ENCODE measurements at regions not wholly inside any gene's neighbourhood (a gene's known extent, or its start where the extent isn't known, plus 50 kb on each side); places are given as distances from the start of the nearest gene placed in this dataset.
"Not testable (repeated sequence)": the region's sequence is repeated elsewhere in the genome, so short reads cannot be mapped to it uniquely, and the experiment has no call there.

- no peak for DNase-seq (ENCODE audit: low read depth, low spot score)
- no peak overlapping the region for H3K4me3 ChIP-seq (ENCODE audit: low read length)
Observed at GRCh38 chr7:109638321-109638720, 1068.6 kb downstream of the DNAJB9 start.

DNA sequence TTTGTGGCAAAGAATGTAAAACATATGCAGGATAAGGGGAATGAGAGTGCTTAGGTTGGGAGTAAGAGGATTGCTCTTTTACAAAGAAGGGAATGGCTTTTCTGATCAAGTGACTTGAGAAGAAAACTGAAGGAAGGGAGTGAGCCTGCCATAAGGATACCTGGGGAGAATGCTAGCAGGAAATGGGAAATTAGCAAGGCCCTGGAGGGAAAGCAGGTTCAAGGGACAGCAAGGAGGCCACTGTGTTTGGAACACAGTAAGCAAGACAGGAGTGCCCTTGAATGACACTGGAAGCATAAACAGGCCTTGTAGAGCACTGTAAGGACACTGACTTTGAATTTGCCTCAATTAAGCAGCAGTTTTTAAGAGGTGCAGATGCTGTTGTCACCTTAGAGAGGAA is 1069.9 kb downstream of the DNAJB9 start:
- H3K4me3 ChIP-seq (ENCODE audit: low read length) = no peak overlapping the region
- no peak for DNase-seq (ENCODE audit: low read depth, low spot score)

GRCh38 chr7:109641445-109641844 is 1071.8 kb downstream of the DNAJB9 start:
- no peak overlapping the region for H3K4me3 ChIP-seq (ENCODE audit: low read length)
- DNase-seq (ENCODE audit: low read depth, low spot score) = no peak

GRCh38 chr7:109646124-109646523 is 1076.5 kb downstream of the DNAJB9 start:
- no peak overlapping the region for H3K4me3 ChIP-seq (ENCODE audit: low read length)
- DNase-seq (ENCODE audit: low read depth, low spot score) = no peak

- not testable (repeated sequence) for DNase-seq (ENCODE audit: low read depth, low spot score); H3K4me3 ChIP-seq (ENCODE audit: low read length)
Observed at GRCh38 chr7:109646594-109646993, 1076.9 kb downstream of the DNAJB9 start.

DNA sequence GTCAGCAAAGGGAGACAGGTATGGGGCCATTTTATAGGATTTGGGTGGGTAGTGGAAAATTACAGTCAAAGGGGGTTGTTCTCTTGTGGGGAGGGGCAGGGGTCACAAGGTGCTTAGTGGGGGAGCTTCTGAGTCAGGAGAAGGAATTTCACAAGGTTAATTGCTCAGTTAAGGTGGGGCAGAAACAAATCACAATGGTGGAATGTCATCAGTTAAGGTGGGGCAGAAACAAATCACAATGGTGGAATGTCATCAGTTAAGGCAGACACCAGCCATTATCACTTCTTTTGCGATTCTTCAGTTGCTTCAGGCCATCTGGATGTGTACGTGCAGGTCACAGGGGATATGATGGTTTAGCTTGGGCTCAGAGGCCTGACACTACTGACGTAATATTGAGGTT is 1077.6 kb downstream of the DNAJB9 start:
- H3K4me3 ChIP-seq (ENCODE audit: low read length); DNase-seq (ENCODE audit: low read depth, low spot score): not testable (repeated sequence)

DNA sequence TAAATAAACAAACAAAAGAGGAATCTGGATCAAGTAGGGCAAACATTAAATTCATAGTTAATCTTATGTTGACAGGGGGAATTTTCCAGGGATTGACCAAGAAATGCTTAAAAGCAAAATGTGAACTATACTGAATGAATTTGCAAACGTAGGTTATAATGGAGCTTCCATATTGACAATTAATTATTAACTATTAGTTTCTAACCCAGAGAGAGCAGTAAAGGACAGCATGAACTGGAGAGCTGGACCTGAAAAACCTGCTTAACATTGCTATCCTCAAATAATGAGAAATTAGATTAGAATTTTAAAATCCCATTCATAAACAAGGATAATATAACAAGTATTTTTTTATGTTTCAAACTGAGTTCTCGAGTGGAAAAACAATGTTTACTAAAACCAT is 1089.6 kb downstream of the DNAJB9 start:
- DNase-seq (ENCODE audit: low read depth, low spot score) = no peak
- no peak overlapping the region for H3K4me3 ChIP-seq (ENCODE audit: low read length)

DNA sequence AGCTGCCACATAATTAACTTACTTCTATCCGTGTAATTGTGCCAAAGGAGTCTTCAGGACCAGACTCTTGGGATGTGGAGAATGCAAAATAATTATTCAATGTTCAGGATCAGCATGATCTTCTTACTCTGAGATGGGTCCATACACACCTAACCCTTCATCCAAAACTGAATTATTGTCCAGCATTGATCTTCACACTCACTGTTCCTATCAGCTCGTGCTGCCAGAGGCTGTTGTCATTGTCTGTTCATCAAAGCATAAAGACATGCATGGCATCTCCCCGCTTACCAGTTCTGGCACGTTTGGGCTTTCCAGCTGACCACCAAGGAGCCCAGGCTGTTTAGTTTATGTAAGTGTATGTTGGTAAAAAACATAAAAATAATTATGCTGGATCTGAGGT is 1090.7 kb downstream of the DNAJB9 start:
- DNase-seq (ENCODE audit: low read depth, low spot score) = no peak
- H3K4me3 ChIP-seq (ENCODE audit: low read length) = no peak overlapping the region

DNA sequence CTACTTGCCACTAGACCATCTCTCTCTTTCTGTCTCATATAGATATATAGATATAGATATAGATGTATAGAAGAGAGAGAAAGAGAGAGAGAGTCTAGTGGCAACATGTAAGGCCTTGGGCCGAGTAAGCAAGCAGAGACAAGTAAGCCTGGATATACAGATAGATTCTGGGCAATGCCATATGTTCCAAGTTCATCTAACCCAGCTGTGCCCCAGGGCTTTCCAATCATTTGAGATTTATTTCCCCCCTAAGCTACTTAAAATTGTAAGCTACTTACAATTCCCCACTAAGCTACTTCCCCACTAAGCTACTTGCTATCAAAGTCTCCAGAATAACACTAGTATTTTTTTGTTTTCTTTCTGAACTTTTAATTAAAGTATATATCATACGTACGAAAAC is 1094.1 kb downstream of the DNAJB9 start:
- no peak overlapping the region for H3K4me3 ChIP-seq (ENCODE audit: low read length)
- no peak for DNase-seq (ENCODE audit: low read depth, low spot score)

- not testable (repeated sequence) for DNase-seq (ENCODE audit: low read depth, low spot score); H3K4me3 ChIP-seq (ENCODE audit: low read length)
Observed at GRCh38 chr7:109687269-109687668, 1117.6 kb downstream of the DNAJB9 start.

- DNase-seq (ENCODE audit: low read depth, low spot score) = peak; percentile 14
- H3K4me3 ChIP-seq (ENCODE audit: low read length) = not testable (repeated sequence)
Observed at GRCh38 chr7:109692613-109693012, 1122.9 kb downstream of the DNAJB9 start.

GRCh38 chr7:109694149-109695071 is 1124.7 kb downstream of the DNAJB9 start:
- H3K4me3 ChIP-seq (ENCODE audit: low read length) = no peak overlapping the region
- no peak for DNase-seq (ENCODE audit: low read depth, low spot score)

GRCh38 chr7:109695419-109695818 is 1125.7 kb downstream of the DNAJB9 start:
- DNase-seq (ENCODE audit: low read depth, low spot score) = no peak
- H3K4me3 ChIP-seq (ENCODE audit: low read length) = no peak overlapping the region

GRCh38 chr7:109696723-109697122 is 1127.0 kb downstream of the DNAJB9 start:
- no peak overlapping the region for H3K4me3 ChIP-seq (ENCODE audit: low read length)
- no peak for DNase-seq (ENCODE audit: low read depth, low spot score)

GRCh38 chr7:109699661-109700060 is 1130.0 kb downstream of the DNAJB9 start:
- no peak overlapping the region for H3K4me3 ChIP-seq (ENCODE audit: low read length)
- no peak for DNase-seq (ENCODE audit: low read depth, low spot score)

GRCh38 chr7:109713366-109713765 is 1143.7 kb downstream of the DNAJB9 start:
- H3K4me3 ChIP-seq (ENCODE audit: low read length) = no peak overlapping the region
- no peak for DNase-seq (ENCODE audit: low read depth, low spot score)

- DNase-seq (ENCODE audit: low read depth, low spot score) = peak; percentile 18
- H3K4me3 ChIP-seq (ENCODE audit: low read length) = not testable (repeated sequence)
Observed at GRCh38 chr7:109719359-109719758, 1149.7 kb downstream of the DNAJB9 start.

- H3K4me3 ChIP-seq (ENCODE audit: low read length) = no peak overlapping the region
- no peak for DNase-seq (ENCODE audit: low read depth, low spot score)
Observed at GRCh38 chr7:109734601-109735000, 1164.9 kb downstream of the DNAJB9 start.

DNA sequence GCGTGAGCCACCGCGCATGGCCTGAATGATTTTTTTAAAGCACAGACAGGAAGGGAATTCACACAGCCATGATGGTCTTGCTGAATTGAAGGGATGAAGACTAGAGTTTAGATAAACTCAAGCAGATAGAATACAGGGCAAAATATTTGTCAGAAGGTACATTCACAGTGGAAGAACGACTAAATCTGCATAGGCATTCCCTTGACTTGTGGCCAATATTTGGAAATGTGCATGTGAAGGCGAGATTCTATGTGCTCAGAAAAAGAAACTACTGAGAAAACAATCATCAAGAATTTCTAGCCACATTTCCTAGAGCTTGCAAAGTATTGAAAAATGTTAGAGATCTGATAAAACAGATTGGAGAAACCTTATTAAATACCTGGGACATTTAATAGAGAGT is 1166.2 kb downstream of the DNAJB9 start:
- no peak overlapping the region for H3K4me3 ChIP-seq (ENCODE audit: low read length)
- DNase-seq (ENCODE audit: low read depth, low spot score) = no peak

DNA sequence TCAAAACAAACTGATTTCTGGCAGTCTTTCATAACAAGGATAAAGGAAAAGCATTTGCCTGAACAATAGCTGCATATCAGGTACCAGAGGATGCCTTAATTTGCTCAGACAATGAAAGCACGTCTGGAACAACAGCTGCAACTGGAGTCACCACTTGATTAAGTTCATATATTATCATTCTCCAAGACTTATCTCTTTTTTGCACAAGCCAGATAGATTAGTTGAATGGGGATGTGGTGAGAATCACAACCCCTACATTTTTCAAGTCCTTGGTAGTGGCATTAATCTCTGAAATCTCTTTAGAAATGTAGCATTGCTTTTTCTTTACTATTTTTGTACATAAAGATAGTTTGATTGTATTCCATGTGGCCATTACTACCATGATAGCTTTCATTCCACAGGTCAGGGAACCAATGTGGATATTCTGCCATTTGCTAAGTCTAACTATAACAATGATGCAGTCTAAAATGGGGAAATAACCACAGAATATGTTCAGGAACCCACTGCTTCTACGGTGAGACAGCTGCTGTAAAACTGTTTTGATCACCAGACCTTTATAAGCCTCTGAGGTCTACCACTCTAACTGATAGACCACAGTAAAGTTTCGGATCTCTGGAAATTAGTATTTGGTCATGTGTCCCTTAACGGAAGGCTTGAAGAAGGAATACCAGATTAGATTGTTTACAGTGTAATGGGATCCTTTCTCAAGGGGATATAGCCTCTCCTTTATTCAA is 1176.2 kb downstream of the DNAJB9 start:
- no peak overlapping the region; the same call in 1 of the 2 replicates for H3K4me3 ChIP-seq (ENCODE audit: low read length)
- DNase-seq (ENCODE audit: low read depth, low spot score) = peak; percentile 92

Measured in Jurkat, Clone E6-1 (cell line).